ENCODE measurements at regions not wholly inside any gene's neighbourhood (a gene's known extent, or its start where the extent isn't known, plus 50 kb on each side); places are given as distances from the start of the nearest gene placed in this dataset.

DNA sequence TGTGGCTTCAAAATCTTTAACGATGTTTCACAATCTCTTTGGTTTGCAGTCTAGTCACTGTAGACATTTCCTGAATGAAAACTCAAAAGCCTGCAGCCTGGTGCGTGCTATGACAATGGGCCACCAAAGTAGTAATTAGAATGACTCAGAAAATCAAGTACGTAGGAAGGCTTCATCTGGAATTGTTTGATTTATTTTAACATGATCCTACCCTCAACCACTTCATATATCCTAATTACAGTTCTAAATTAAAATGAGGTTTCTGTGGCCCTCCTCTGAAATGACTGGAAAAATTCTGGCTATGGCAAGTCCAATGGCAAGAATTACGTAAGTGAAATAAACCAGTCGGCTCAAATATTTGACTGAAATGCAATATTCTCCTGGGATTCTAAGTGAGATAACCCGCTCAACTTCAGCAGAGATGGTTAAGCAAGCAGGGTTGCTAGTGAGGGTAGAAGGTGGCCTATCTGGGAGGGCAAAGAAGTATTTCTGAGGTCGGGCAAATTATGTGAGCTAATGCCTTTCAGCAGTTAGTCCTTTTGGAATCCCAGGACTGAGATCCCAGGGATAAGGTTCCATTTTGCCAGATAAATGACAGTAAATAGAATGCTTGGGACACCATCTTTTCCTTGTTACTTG, 145.6 kb upstream of the MYOCD start:
- TF ChIP-seq SUZ12 (IDR thresholded peaks at IDR 0.05; ENCODE audit: extremely low read depth, insufficient read depth, insufficient read length) (no peak), ZNF274 (IDR thresholded peaks at IDR 0.05; ENCODE audit: low read depth, low read length) (no peak)
